GM21528 (cell line): ENCODE measurements at regions not wholly inside any gene's neighbourhood (a gene's known extent, or its start where the extent isn't known, plus 50 kb on each side); places are given as distances from the start of the nearest gene placed in this dataset.
"Not testable (repeated sequence)": the region's sequence is repeated elsewhere in the genome, so short reads cannot be mapped to it uniquely, and the experiment has no call there.

Experiments
- ATAC-seq: cut with Tn5 transposase; IDR thresholded peaks from one replicate; pipeline ENCODE4 v1.9.1; 2021; ENCODE audit warnings: mild to moderate bottlenecking, moderate library complexity; ENCODE audit not compliant: unreplicated experiment, low FRiP score

- no peak for ATAC-seq
These were observed 219.4 kb downstream of the BUB3 start for GRCh38 chr10:123373591-123373990.

DNA sequence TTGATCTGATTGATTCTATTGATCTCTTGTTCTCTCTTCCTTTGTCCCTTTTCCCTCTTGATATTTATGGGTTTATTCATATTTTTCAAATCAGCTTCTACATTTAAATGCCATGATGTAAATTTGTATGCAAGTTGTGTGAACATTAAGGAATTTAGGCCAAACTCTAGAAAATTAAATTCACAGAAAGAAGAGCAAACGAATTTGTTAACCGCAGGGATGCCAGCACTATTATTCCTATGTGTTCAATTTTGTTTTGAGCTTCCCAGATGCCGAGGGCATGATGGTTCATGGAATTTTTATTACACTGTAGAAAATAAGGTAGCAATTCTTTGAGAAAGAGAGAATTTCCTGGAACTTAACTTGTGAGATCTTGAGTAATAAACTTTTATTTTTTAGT, 220.9 kb downstream of the BUB3 start:
- no peak for ATAC-seq

GRCh38 chr10:123375738-123376137, 221.5 kb downstream of the BUB3 start:
- no peak for ATAC-seq

GRCh38 chr10:123377883-123378282, 223.7 kb downstream of the BUB3 start:
- no peak for ATAC-seq

GRCh38 chr10:123378302-123378701, 224.1 kb downstream of the BUB3 start:
- ATAC-seq = no peak

GRCh38 chr10:123379156-123379555, 225.0 kb downstream of the BUB3 start:
- ATAC-seq = no peak

- no peak for ATAC-seq
These were observed 226.4 kb downstream of the BUB3 start for GRCh38 chr10:123380491-123381085.

GRCh38 chr10:123381224-123381623, 227.0 kb downstream of the BUB3 start:
- ATAC-seq = no peak

DNA sequence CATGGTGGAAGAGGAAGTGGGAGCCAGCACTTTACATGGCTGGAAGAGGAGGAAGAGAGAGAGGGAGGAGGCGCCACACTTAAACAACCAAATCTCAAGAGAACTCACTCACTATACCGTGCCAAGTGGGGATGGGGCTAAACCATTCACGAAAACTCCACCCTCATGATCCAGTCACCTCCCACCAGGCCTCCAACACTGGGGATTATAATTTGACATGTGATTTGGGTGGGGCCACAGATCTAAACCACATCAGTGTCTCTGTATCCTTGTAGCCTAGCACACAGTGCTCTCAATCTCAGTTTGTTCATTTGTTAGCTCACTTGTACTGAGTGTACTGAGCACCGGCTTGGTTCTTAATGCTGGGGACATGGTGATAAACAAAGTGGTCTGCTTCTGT, 228.3 kb downstream of the BUB3 start:
- ATAC-seq = no peak

DNA sequence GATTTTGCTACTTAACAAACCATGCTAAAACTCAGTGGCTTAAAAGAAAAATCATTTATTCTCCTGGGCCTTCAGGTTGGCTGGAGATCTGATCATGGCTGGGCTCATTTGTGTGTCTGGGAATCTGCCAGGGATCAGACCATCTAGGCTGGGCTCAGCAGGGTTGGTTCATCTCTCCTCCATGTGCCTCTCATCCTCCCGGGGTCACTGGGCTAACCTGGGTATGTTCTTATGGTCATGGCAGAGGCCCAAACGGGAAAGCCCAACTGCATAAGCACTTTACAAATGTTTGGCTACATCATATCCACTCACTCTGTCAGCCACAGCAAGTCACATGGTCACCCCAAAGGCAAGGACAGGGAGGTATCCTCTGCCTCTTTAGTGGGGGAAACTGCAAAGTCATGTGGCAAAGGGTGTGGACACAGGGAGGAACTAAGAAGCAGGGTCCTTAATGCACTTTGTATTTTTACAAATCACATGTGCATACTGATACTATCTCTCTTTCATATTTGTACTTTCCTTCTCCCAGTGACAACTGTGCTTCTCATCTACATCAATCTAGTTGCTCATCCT, 231.4 kb downstream of the BUB3 start:
- no peak for ATAC-seq

- no peak for ATAC-seq
These were observed 235.3 kb downstream of the BUB3 start for GRCh38 chr10:123389520-123389919.

GRCh38 chr10:123390332-123390731, 236.1 kb downstream of the BUB3 start:
- ATAC-seq = no peak

DNA sequence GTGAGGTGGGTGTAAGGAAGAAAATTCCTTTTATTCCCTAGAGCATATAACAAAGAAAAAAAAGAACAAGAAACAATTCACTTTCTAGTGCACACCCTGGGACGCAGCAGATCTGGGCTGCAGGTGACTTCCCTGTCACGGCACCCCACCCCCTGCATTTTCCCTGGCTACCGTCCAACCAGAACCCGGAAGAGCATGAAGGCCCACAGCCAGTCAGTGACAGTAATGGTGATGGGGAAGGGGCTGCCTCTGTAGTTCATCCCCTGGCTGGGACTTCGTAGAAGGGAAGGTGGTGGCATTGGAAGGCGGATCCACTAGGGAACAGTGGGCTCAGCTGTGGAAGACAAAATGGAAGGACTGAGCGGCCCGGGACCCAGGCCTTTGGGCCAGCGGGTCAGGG, 236.7 kb downstream of the BUB3 start:
- ATAC-seq = no peak

- ATAC-seq = peak; percentile 23
These were observed 237.2 kb downstream of the BUB3 start for GRCh38 chr10:123391275-123392028.

- ATAC-seq = peak; percentile 93
These were observed 238.2 kb downstream of the BUB3 start for GRCh38 chr10:123392182-123392963.

DNA sequence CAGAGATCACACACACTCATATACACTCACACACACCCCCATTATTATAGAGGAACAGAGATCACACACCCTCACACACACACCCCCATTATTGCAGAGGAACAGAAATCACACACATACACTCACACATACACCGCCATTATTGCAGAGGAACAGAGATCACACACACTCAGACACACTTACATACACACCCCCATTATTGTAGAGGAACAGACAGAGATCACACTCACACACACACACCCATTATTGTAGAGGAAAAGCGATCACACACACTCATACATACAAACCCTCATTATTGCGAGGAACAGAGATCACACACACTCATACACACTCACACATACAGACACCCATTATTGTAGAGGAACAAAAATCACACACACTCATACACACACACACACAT, 239.0 kb downstream of the BUB3 start:
- ATAC-seq = no peak

GRCh38 chr10:123394382-123394781, 240.2 kb downstream of the BUB3 start:
- no peak for ATAC-seq

DNA sequence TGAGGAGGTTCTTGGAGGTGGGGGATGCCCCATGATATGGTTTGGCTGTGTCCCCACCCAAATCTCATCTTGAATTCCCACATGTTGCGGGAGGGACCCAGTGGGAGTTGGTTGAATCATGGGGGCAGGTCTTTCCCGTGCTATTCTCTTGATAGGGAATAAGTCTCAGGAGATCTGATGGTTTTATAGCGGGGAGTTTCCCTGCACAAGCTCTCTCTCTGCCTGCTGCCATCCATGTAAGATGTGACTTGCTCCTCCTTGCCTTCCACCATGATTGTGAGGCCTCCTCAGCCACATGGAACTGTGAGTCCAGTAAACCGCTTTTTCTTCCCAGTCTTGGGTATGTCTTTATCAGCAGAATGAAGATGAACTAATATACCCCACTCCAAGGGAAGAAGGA, 241.0 kb downstream of the BUB3 start:
- ATAC-seq = not testable (repeated sequence)

DNA sequence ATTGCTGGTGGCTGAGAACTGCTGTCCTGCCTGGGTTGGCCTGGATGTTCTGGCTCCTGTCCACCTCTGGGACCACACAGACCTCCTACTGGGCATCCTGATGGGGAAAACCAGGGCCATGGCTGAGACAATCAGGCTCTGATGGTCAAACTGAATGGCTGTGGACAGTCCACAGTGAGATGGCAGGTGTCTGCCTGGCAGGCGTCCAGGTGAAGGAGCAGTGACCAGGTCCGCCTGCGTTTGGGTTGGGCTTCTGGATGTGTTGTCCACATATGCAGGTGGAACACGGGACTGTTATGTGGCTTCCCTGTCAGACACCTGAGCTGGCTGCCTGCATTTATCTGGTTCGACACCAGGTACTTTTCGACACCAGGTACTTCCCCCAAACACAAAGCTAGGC, 241.7 kb downstream of the BUB3 start:
- ATAC-seq = no peak

DNA sequence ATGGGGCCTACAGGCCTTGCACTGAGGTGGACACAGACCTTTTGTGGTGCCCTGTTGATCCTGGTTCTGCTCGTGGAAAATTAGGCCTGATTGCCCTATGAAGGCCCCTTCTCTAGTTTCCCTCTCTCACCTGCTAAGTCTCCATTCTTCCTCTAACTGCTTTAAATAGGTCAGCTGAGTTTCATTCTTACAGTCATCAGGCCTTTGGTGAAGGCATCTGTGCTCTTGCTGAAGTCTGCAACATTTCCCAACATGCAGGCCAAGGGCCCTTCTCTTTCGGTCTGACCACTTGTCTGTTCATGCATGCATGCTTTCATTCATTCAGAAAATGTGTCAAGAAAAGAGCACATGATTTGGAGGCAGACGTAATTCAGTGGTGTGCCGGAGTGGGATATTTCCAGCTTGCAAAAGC, 244.0 kb downstream of the BUB3 start:
- peak; percentile 72 for ATAC-seq

DNA sequence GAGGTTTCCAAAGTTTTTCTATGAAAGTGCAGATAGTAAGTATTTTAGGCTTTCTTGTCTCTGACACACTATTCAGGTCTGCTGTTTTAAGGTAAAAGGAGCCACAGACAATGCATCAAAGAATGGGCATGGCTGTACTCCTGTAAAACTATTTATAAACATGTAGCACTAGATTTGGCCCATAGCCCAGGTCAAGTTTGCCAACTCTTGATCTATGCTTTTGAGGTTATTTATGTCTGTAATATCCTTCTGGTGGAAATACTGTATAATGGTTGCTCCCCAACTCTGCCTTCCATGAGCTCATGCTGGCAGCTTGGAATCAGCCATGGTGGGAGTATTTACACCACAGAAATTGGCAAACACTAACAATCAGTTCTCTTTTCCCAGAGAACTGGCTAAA, 244.6 kb downstream of the BUB3 start:
- ATAC-seq = no peak
